CD14-positive monocyte (primary cell): ENCODE measurements at regions not wholly inside any gene's neighbourhood (a gene's known extent, or its start where the extent isn't known, plus 50 kb on each side); places are given as distances from the start of the nearest gene placed in this dataset.

ENCODE experiments used
- DNase-seq, 3 donors: peaks; one replicate each; pipeline ENCODE4 v3.0.0-alpha.2; 2011 to 2022
- H2AFZ ChIP-seq: 2 replicates; pipeline ENCODE4 v1.6.0; 2012; ENCODE audit warnings: mild to moderate bottlenecking, low read depth, low read length, inconsistent platforms; ENCODE audit not compliant: insufficient read depth, poor library complexity, severe bottlenecking
- H3K27ac ChIP-seq, 2 donors: 1 replicate in 1 of 2; 2 replicates in 1 of 2; pipeline ENCODE4 v1.5.1; 2012 to 2013; ENCODE audit warnings: low read length in 2 of 2, control low read depth in 1 of 2, inconsistent platforms in 1 of 2, low read depth in 1 of 2, mild to moderate bottlenecking in 1 of 2
- H3K27me3 ChIP-seq, 2 donors: one replicate each; pipeline versions ENCODE4 v1.6.0 to v1.6.1; 2011 to 2013; ENCODE audit warnings: low read length in 2 of 2; ENCODE audit not compliant: control insufficient read depth in 2 of 2, insufficient read depth in 2 of 2
- H3K36me3 ChIP-seq, 2 donors: replicated peaks in 1 of 2; 1 replicate in 1 of 2; 2 replicates in 1 of 2; pipeline versions ENCODE4 v1.5.1 to v1.6.1; 2012 to 2013; ENCODE audit warnings: low read length in 2 of 2, control low read depth in 1 of 2, inconsistent platforms in 1 of 2, mild to moderate bottlenecking in 1 of 2; ENCODE audit not compliant: insufficient read depth in 2 of 2, control insufficient read depth in 1 of 2
- H3K4me1 ChIP-seq, 2 donors: 1 replicate in 1 of 2; 2 replicates in 1 of 2; pipeline versions ENCODE4 v1.5.1 to v1.6.1; 2012 to 2013; ENCODE audit warnings: low read length in 2 of 2, control low read depth in 1 of 2, inconsistent platforms in 1 of 2, mild to moderate bottlenecking in 1 of 2, moderate library complexity in 1 of 2; ENCODE audit not compliant: insufficient read depth in 2 of 2, control insufficient read depth in 1 of 2
- H3K4me2 ChIP-seq: replicated peaks from 2 replicates; pipeline ENCODE3; 2012; ENCODE audit warnings: low read length, moderate library complexity, mild to moderate bottlenecking; ENCODE audit not compliant: poor library complexity, severe bottlenecking; ENCODE audit errors: extremely low read depth
- H3K4me3 ChIP-seq, 3 experiments: fragments of 200-600 bp in 1 of 3; sonication (generic) in 1 of 3; replicated peaks in 1 of 3; 1 replicate in 2 of 3; 2 replicates in 1 of 3; pipeline ENCODE4 v1.5.1; 2011 to 2013; ENCODE audit warnings: low read length in 3 of 3, mild to moderate bottlenecking in 3 of 3, control low read depth in 2 of 3, low read depth in 2 of 3, inconsistent platforms in 1 of 3, moderate library complexity in 1 of 3
- H3K79me2 ChIP-seq: 2 replicates; pipeline ENCODE4 v1.6.0; 2012; ENCODE audit warnings: mild to moderate bottlenecking, control low read depth, inconsistent platforms, low read length, moderate library complexity; ENCODE audit not compliant: insufficient read depth
- H3K9ac ChIP-seq: 2 replicates; pipeline ENCODE4 v1.6.0; 2017; ENCODE audit warnings: low read length, mild to moderate bottlenecking; ENCODE audit not compliant: insufficient read depth, poor library complexity, severe bottlenecking
- H3K9me3 ChIP-seq, 2 donors: replicated peaks in 1 of 2; 1 replicate in 1 of 2; 2 replicates in 1 of 2; pipeline versions ENCODE4 v1.5.1 to v1.6.1; 2012 to 2013; ENCODE audit warnings: low read length in 2 of 2, control low read depth in 1 of 2; ENCODE audit not compliant: control insufficient read depth in 1 of 2, insufficient read depth in 1 of 2
- H4K20me1 ChIP-seq: 2 replicates; pipeline ENCODE4 v1.6.0; 2012; ENCODE audit warnings: mild to moderate bottlenecking, low read length, control low read depth, moderate library complexity; ENCODE audit not compliant: insufficient read depth
- H3K27ac Mint-ChIP-seq, 7 donors: one replicate each; pipeline ENCODE4 v1.8.0; 2020; ENCODE audit warnings: mild to moderate bottlenecking in 7 of 7, mixed read lengths in 7 of 7, moderate library complexity in 6 of 7, inconsistent platforms in 2 of 7
- H3K27me3 Mint-ChIP-seq, 3 donors: one replicate each; pipeline ENCODE4 v1.8.0; 2021 to 2022; ENCODE audit warnings: low read depth in 3 of 3, mild to moderate bottlenecking in 3 of 3, mixed read lengths in 3 of 3, moderate library complexity in 3 of 3, inconsistent platforms in 1 of 3
- H3K36me3 Mint-ChIP-seq, 2 donors: one replicate each; pipeline ENCODE4 v1.8.0; 2020; ENCODE audit warnings: mixed read lengths in 2 of 2, inconsistent platforms in 1 of 2, mild to moderate bottlenecking in 1 of 2
- H3K4me1 Mint-ChIP-seq: one replicate; pipeline ENCODE4 v1.8.0; 2020; ENCODE audit warnings: mild to moderate bottlenecking, mixed read lengths
- H3K4me3 Mint-ChIP-seq, 2 donors: one replicate each; pipeline ENCODE4 v1.8.0; 2020; ENCODE audit warnings: mild to moderate bottlenecking in 2 of 2, mixed read lengths in 2 of 2, moderate library complexity in 1 of 2
- H3K9me3 Mint-ChIP-seq, 7 donors: one replicate each; pipeline ENCODE4 v1.8.0; 2020 to 2022; ENCODE audit warnings: mixed read lengths in 7 of 7, mild to moderate bottlenecking in 6 of 7, moderate library complexity in 6 of 7, inconsistent platforms in 2 of 7
- CTCF ChIP-seq: fragments of 200-600 bp; IDR thresholded peaks from one replicate; pipeline ENCODE4 v1.8.0; 2022; ENCODE audit warnings: antibody characterized with exemption, mild to moderate bottlenecking
- WGBS: methylation state at CpG from one replicate; pipeline ENCODE4 v1.1.5; 2013; ENCODE audit warnings: missing lambda C conversion rate; ENCODE audit not compliant: insufficient coverage; 5-methylcytosine and 5-hydroxymethylcytosine counted together
- intact Hi-C, 2 donors: fragments of 100-400 bp; cut with micrococcal nuclease; formaldehyde crosslinking; loops; one replicate each; pipeline versions ENCODE4 v1.15.0 to v1.15.1; 2023

GRCh38 chr12:125305231-125305630 is 240.0 kb downstream of the AACS start:
- Histone ChIP-seq H3K27ac (no peak overlapping the region), H3K36me3 (no peaks in the 10 kb centered on the region), H3K4me2 (no peak overlapping the region), H3K9me3 (no peaks in the 10 kb centered on the region), H3K4me1 (no peaks in the 10 kb centered on the region), H3K79me2 (no peaks in the 10 kb centered on the region), H2AFZ (no peak overlapping the region), H3K9ac (no peak overlapping the region), H3K4me3 (no peak overlapping the region), H3K27me3 (no peaks in the 10 kb centered on the region), H4K20me1 (no peaks in the 10 kb centered on the region)
- no peaks in the 10 kb centered on the region for H3K36me3 Mint-ChIP-seq
- DNase-seq: no peak
- intact Hi-C loops: no loop called here
- peaks cover 0 to 5% (median 4%) of the 10 kb centered on the region in 3 donors for H3K27me3 Mint-ChIP-seq
- no peaks in the 10 kb centered on the region for H3K4me1 Mint-ChIP-seq
- H3K9me3 Mint-ChIP-seq: peaks cover 0 to 3% (median 0%) of the 10 kb centered on the region in 7 donors
- no peak for TF ChIP-seq CTCF
- 85% methylated on average over 3 of the region's 6 CpGs for WGBS
- H3K27ac Mint-ChIP-seq: no peak overlapping the region
- H3K4me3 Mint-ChIP-seq: no peak overlapping the region

- no peaks in the 10 kb centered on the region for H3K4me1 Mint-ChIP-seq
- intact Hi-C loops: no loop called here
- 74% methylated on average over 5 of the region's 8 CpGs for WGBS
These were observed 245.2 kb downstream of the AACS start for GRCh38 chr12:125310461-125310860.

More at GRCh38 chr12:125310461-125310860, 245.2 kb downstream of the AACS start:
- Histone ChIP-seq H3K27me3 (no peaks in the 10 kb centered on the region), H3K9ac (no peak overlapping the region), H3K4me3 (no peak overlapping the region), H3K36me3 (no peaks in the 10 kb centered on the region), H3K79me2 (no peaks in the 10 kb centered on the region), H4K20me1 (no peaks in the 10 kb centered on the region), H3K4me2 (no peak overlapping the region), H2AFZ (no peak overlapping the region), H3K27ac (no peak overlapping the region), H3K4me1 (no peaks in the 10 kb centered on the region), H3K9me3 (no peaks in the 10 kb centered on the region)
- Mint-ChIP-seq H3K36me3 (no peaks in the 10 kb centered on the region), H3K27ac (no peak overlapping the region), H3K4me3 (no peak overlapping the region), H3K9me3 (peaks cover 0 to 3% (median 0%) of the 10 kb centered on the region in 7 donors), H3K27me3 (peaks cover 3 to 16% (median 10%) of the 10 kb centered on the region in 3 donors)
- TF ChIP-seq CTCF: no peak
- DNase-seq: no peak
